ENCODE measurements at regions not wholly inside any gene's neighbourhood (a gene's known extent, or its start where the extent isn't known, plus 50 kb on each side); places are given as distances from the start of the nearest gene placed in this dataset.

- peak; percentile 9 for DNase-seq
Observed at GRCh38 chr6:147825848-147826247, 317.4 kb downstream of the SAMD5 start.

- DNase-seq: no peak
Observed at GRCh38 chr6:147826698-147827097, 318.2 kb downstream of the SAMD5 start.

GRCh38 chr6:147829418-147829817, 320.9 kb downstream of the SAMD5 start:
- DNase-seq: no peak

- no peak for DNase-seq
Observed at GRCh38 chr6:147829835-147830234, 321.3 kb downstream of the SAMD5 start.

GRCh38 chr6:147831356-147831755, 322.9 kb downstream of the SAMD5 start:
- no peak for DNase-seq

- no peak for DNase-seq
Observed at GRCh38 chr6:147833607-147834006, 325.1 kb downstream of the SAMD5 start.

- no peak for DNase-seq
Observed at GRCh38 chr6:147834084-147834776, 325.7 kb downstream of the SAMD5 start.

- DNase-seq: no peak
Observed at GRCh38 chr6:147837540-147837939, 329.1 kb downstream of the SAMD5 start.

GRCh38 chr6:147839708-147840610, 331.5 kb downstream of the SAMD5 start:
- DNase-seq: peak; percentile 41

- DNase-seq: no peak
Observed at GRCh38 chr6:147841547-147842148, 333.2 kb downstream of the SAMD5 start.

GRCh38 chr6:147849401-147850330, 341.2 kb downstream of the SAMD5 start:
- no peak for DNase-seq

GRCh38 chr6:147852772-147853171, 344.3 kb downstream of the SAMD5 start:
- no peak for DNase-seq

GRCh38 chr6:147853574-147853973, 345.1 kb downstream of the SAMD5 start:
- no peak for DNase-seq

- no peak for DNase-seq
Observed at GRCh38 chr6:147855803-147856482, 347.5 kb downstream of the SAMD5 start.

- DNase-seq: no peak
Observed at GRCh38 chr6:147856687-147857086, 348.2 kb downstream of the SAMD5 start.

GRCh38 chr6:147858421-147858820, 349.9 kb downstream of the SAMD5 start:
- DNase-seq: no peak

GRCh38 chr6:147859071-147859470, 350.6 kb downstream of the SAMD5 start:
- peak; percentile 51 for DNase-seq

- DNase-seq: no peak
Observed at GRCh38 chr6:147861696-147862095, 353.2 kb downstream of the SAMD5 start.

GRCh38 chr6:147867433-147868226, 359.1 kb downstream of the SAMD5 start:
- no peak for DNase-seq

GRCh38 chr6:147868427-147869190, 360.1 kb downstream of the SAMD5 start:
- peak; percentile 24 for DNase-seq

Measured in DMS53 (cell line).